ENCODE measurements at regions not wholly inside any gene's neighbourhood (a gene's known extent, or its start where the extent isn't known, plus 50 kb on each side); places are given as distances from the start of the nearest gene placed in this dataset.

GRCh38 chr7:97351488-97351887, 234.0 kb downstream of the SDHAF3 start:
- Histone ChIP-seq H3K27me3 (replicated peaks in 1 of 2; ENCODE audit: control insufficient read depth in 2 of 2, insufficient read depth in 2 of 2, low read length in 1 of 2) (no peaks in the 10 kb centered on the region), H3K9me3 (replicated peaks; ENCODE audit: control insufficient read depth, insufficient read depth, low read length) (no peaks in the 10 kb centered on the region), H3K27ac (ENCODE audit: control insufficient read depth, insufficient read depth) (no peak overlapping the region), H3K36me3 (ENCODE audit: control insufficient read depth in 2 of 2, insufficient read depth in 2 of 2, low read length in 1 of 2) (no peaks in the 10 kb centered on the region), H3K4me3 (no peak overlapping the region), H3K4me2 (ENCODE audit: control insufficient read depth, insufficient read depth) (no peak overlapping the region), H2AFZ (ENCODE audit: control insufficient read depth, low read depth, low read length) (no peak overlapping the region), H3K4me1 (ENCODE audit: control insufficient read depth, insufficient read depth, low read length) (no peaks in the 10 kb centered on the region), H3K79me2 (ENCODE audit: control insufficient read depth, insufficient read depth, low read length) (no peaks in the 10 kb centered on the region), H4K20me1 (ENCODE audit: control insufficient read depth, insufficient read depth) (no peaks in the 10 kb centered on the region), H3K9ac (ENCODE audit: control insufficient read depth, insufficient read depth, low read length) (no peak overlapping the region)
- FAIRE-seq (no peak), DNase-seq (ENCODE audit: low read depth, low spot score) (no peak), ATAC-seq (no peak)
- no TSS peak for BruUV-seq (replicated peaks)
- ChIA-PET SMC1A (ENCODE audit: uncharacterized antibody, unreplicated experiment) (no interaction called here), POLR2A (no interaction called here), CTCF (no interaction called here), RAD21 (ENCODE audit: unreplicated experiment) (no interaction called here)
- TF ChIP-seq MEF2B (IDR thresholded peaks at IDR 0.05; ENCODE audit: partially characterized antibody, poor library complexity, severe bottlenecking) (no peak), POLR2A (IDR thresholded peaks at IDR 0.05; ENCODE audit: low read depth, low read length) (no peak), BACH1 (IDR thresholded peaks at IDR 0.05; ENCODE audit: borderline replicate concordance) (no peak), FOXK2 (IDR thresholded peaks at IDR 0.05) (no peak), JUND (IDR thresholded peaks at IDR 0.05; ENCODE audit: low read depth, low read length) (no peak), STAT3 (IDR thresholded peaks at IDR 0.05; ENCODE audit: low read depth, low read length) (no peak), CHD2 (IDR thresholded peaks at IDR 0.05; ENCODE audit: borderline replicate concordance, low read depth, low read length) (no peak), EGR1 (IDR thresholded peaks at IDR 0.05; ENCODE audit: borderline replicate concordance in 1 of 2, low read depth in 2 of 2, low read length in 2 of 2) (no peak), WRNIP1 (IDR thresholded peaks at IDR 0.05; ENCODE audit: borderline replicate concordance, low read depth, low read length) (no peak), HDAC6 (IDR thresholded peaks at IDR 0.05; ENCODE audit: unreplicated experiment) (no peak), RAD51 (IDR thresholded peaks at IDR 0.05) (no peak), NR2C1 (IDR thresholded peaks at IDR 0.05) (no peak), SIX5 (IDR thresholded peaks at IDR 0.05; ENCODE audit: low read depth, low read length, severe bottlenecking) (no peak), GATAD2B (conservative IDR thresholded peaks at IDR 0.05; ENCODE audit: low read depth) (no peak)
- TF ChIP-seq, protein P1, sequence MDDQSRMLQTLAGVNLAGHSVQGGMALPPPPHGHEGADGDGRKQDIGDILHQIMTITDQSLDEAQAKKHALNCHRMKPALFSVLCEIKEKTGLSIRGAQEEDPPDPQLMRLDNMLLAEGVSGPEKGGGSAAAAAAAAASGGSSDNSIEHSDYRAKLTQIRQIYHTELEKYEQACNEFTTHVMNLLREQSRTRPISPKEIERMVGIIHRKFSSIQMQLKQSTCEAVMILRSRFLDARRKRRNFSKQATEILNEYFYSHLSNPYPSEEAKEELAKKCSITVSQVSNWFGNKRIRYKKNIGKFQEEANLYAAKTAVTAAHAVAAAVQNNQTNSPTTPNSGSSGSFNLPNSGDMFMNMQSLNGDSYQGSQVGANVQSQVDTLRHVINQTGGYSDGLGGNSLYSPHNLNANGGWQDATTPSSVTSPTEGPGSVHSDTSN (IDR thresholded peaks at IDR 0.05; ENCODE audit: insufficient replicate concordance, low read depth, low read length) = no peak
- intact Hi-C loops (cut with micrococcal nuclease; ENCODE audit: unreplicated experiment) = no loop called here
- WGBS (ENCODE audit: insufficient coverage, insufficient replicate concordance, low lambda C conversion rate, missing lambda C conversion rate) = 90% methylated on average over 1 of the region's 1 CpG
- in situ Hi-C loops (cut with MboI) = no loop called here

Data from GM12878 (cell line).